ENCODE measurements at regions not wholly inside any gene's neighbourhood (a gene's known extent, or its start where the extent isn't known, plus 50 kb on each side); places are given as distances from the start of the nearest gene placed in this dataset.
A peak's percentile ranks its signal among the peaks of the same experiment; 100 is the strongest.
"Not testable (repeated sequence)": the region's sequence is repeated elsewhere in the genome, so short reads cannot be mapped to it uniquely, and the experiment has no call there.

GRCh38 chr21:9247616-9248317, 1273.6 kb upstream of the TPTE start:
- peak; percentile 60 for ATAC-seq
- BruUV-seq (replicated peaks); H3K9ac ChIP-seq (ENCODE audit: insufficient read depth, low read depth, low read length); H3K4me2 ChIP-seq (ENCODE audit: low read depth, low read length); intact Hi-C loops (cut with micrococcal nuclease; ENCODE audit: unreplicated experiment); H4K20me1 ChIP-seq (ENCODE audit: insufficient read depth, low read length); H2AFZ ChIP-seq (ENCODE audit: low read length); H3K27ac ChIP-seq (ENCODE audit: extremely low read length, insufficient read depth, low read length); H3K4me1 ChIP-seq (ENCODE audit: insufficient read depth, low read length); H3K79me2 ChIP-seq (ENCODE audit: insufficient read depth, low read length); in situ Hi-C loops (cut with HindIII; ENCODE audit: extremely low pct_ligation_motif_present, low pct_unique_long_range_greater_than_20kb); H3K27me3 ChIP-seq (ENCODE audit: control insufficient read depth in 1 of 2, insufficient read depth in 2 of 2, low read length in 2 of 2); H3K36me3 ChIP-seq (replicated peaks in 1 of 2; ENCODE audit: control insufficient read depth in 1 of 2, insufficient read depth in 2 of 2, low read length in 2 of 2); H3K4me3 ChIP-seq (replicated peaks in 1 of 3; ENCODE audit: insufficient read depth in 1 of 3, low read depth in 2 of 3, low read length in 3 of 3); DNase-seq (ENCODE audit: low spot score); FAIRE-seq; CTCF ChIA-PET (ENCODE audit: low intra/inter-chr PET ratio, low total read pairs); POLR2A ChIA-PET; TF ChIP-seq FOXP1 (CRISPR knock-in tag; IDR thresholded peaks at IDR 0.05): not testable (repeated sequence)
- TF ChIP-seq FOXP1 (IDR thresholded peaks at IDR 0.05): 0 out of 2 replicates have a peak, but pooled peaks have one; percentile 5
- WGBS (ENCODE audit: low lambda C conversion rate): 4% methylated on average over 3 of the region's 3 CpGs
- peaks cover 25% of the 10 kb centered on the region for H3K9me3 ChIP-seq (ENCODE audit: low read length)

Measured in HepG2 (cell line).